Testis (tissue), 2 donors: ENCODE measurements at regions not wholly inside any gene's neighbourhood (a gene's known extent, or its start where the extent isn't known, plus 50 kb on each side); places are given as distances from the start of the nearest gene placed in this dataset.
"Not testable (repeated sequence)": the region's sequence is repeated elsewhere in the genome, so short reads cannot be mapped to it uniquely, and the experiment has no call there.

Experiments used
- POLR2A ChIP-seq: fragments of 450-650 bp; IDR thresholded peaks from one replicate; pipeline ENCODE4 v1.6.1; 2017; ENCODE audit warnings: antibody characterized with exemption, mild to moderate bottlenecking, moderate library complexity
- TF ChIP-seq, protein P1 (sequence below), 3 experiments: fragments of 450-650 bp in 2 of 3; fragments of 200-600 bp in 1 of 3; sonication (generic) in 1 of 3; IDR thresholded peaks; one replicate each; pipeline ENCODE4 v1.5.1; 2016 to 2019; ENCODE audit warnings: antibody characterized with exemption in 3 of 3, mild to moderate bottlenecking in 2 of 3, moderate library complexity in 1 of 3

DNA sequence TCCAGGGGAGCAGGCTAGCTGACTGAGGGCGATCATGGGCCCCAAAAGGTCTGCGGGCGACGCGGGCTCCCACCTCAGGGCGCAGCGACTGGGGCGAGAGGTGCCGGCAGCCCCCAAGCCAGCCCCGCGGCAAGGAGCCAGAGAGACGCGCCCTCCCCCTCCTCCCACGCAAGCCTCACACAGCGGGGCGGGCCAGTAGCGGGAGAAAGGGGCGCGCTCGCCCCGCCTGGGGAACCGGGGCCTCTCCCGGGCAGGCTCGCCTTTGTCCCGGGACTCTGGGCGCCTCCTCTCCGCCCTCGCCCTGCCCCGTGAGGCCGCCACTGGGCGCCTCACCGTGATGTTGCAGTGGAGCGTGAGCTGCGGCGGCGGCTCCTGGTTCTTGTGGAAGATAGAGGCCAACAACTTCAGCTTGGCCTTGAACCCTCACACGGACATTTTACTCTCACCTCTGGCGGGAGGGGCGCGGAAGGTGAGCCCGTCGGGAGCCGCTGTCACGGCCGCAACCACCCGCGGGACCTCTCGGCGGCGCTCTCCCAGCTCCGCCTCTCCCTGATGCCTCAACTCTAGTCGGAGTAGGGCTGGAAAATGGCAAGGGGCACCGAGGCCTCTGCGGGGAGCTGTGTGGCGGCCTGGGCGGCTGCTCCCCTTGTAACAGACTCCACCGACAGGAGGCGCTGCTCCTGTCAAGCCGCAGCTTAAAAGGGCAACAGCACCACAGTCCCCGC is 100.5 kb upstream of the ZSCAN2 start:
- TF ChIP-seq, protein P1, sequence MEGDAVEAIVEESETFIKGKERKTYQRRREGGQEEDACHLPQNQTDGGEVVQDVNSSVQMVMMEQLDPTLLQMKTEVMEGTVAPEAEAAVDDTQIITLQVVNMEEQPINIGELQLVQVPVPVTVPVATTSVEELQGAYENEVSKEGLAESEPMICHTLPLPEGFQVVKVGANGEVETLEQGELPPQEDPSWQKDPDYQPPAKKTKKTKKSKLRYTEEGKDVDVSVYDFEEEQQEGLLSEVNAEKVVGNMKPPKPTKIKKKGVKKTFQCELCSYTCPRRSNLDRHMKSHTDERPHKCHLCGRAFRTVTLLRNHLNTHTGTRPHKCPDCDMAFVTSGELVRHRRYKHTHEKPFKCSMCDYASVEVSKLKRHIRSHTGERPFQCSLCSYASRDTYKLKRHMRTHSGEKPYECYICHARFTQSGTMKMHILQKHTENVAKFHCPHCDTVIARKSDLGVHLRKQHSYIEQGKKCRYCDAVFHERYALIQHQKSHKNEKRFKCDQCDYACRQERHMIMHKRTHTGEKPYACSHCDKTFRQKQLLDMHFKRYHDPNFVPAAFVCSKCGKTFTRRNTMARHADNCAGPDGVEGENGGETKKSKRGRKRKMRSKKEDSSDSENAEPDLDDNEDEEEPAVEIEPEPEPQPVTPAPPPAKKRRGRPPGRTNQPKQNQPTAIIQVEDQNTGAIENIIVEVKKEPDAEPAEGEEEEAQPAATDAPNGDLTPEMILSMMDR (IDR thresholded peaks at IDR 0.05): not testable (repeated sequence)
- not testable (repeated sequence) for TF ChIP-seq POLR2A
